ENCODE measurements at regions not wholly inside any gene's neighbourhood (a gene's known extent, or its start where the extent isn't known, plus 50 kb on each side); places are given as distances from the start of the nearest gene placed in this dataset.

DNA sequence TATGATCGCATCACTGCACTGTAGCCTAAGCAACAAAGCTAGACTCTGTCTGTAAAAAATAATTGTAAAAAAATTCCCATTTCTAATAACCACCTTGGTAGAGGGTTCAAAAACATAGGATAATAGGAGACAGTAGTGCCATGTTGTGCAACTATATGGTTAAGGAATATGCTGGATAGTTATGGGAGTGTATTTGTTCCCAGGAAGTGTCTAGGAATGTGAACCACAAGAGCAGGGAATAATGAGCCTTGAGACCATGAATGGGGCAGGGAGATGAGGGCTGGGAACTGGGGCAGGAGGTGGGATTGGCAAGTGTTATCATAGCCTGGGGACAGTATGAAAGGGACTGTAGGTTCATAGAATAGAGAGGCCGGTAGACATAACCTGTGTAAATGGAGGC is 50.4 kb downstream of the RUSC2 start:
- Histone ChIP-seq H3K9me3 (ENCODE audit: control insufficient read depth in 1 of 2, low read length in 2 of 2) (no peaks in the 10 kb centered on the region), H3K9ac (ENCODE audit: low read depth in 1 of 2, low read length in 2 of 2) (no peak overlapping the region), H3K36me3 (ENCODE audit: control insufficient read depth in 1 of 2, insufficient read depth in 2 of 2, low read length in 2 of 2) (no peaks in the 10 kb centered on the region), H3K4me3 (ENCODE audit: low read depth in 1 of 2, low read length in 2 of 2) (no peak overlapping the region), H3K4me1 (ENCODE audit: control insufficient read depth in 1 of 2, insufficient read depth in 2 of 2, low read length in 2 of 2) (peaks cover 0 to 17% of the 10 kb centered on the region in 2 donors), H3K27me3 (ENCODE audit: control insufficient read depth in 1 of 2, insufficient read depth in 2 of 2, low read length in 2 of 2) (no peaks in the 10 kb centered on the region), H3K27ac (ENCODE audit: low read depth, low read length) (no peak overlapping the region)

DNA sequence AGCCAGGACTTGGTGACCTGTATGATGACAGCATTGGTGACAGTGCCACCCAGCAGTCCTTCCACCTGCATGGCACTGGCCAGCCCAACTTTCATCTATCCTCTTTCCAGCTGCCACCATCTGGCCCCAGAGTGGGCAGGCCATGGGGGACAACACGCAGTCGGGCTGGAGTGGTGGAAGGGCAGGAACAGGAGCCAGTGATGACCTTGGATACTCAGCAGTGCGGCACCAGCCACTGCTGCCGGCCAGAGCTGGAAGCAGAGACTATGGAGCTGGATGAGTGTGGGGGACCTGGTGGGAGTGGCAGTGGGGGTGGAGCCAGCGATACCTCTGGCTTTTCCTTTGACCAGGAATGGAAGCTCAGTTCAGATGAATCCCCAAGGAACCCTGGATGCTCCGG is 56.9 kb downstream of the RUSC2 start:
- no peak overlapping the region for H3K27ac ChIP-seq (ENCODE audit: low read depth, low read length)

GRCh38 chr9:35547889-35548418 is 57.1 kb upstream of the TESK1 start:
- H3K4me3 ChIP-seq (ENCODE audit: low read depth in 1 of 2, low read length in 2 of 2), result no peak overlapping the region
- H3K9ac ChIP-seq (ENCODE audit: low read depth in 1 of 2, low read length in 2 of 2), result no peak overlapping the region
- no peaks in the 10 kb centered on the region for H3K9me3 ChIP-seq (ENCODE audit: control insufficient read depth in 1 of 2, low read length in 2 of 2)
- peaks cover 0 to under 1% of the 10 kb centered on the region in 2 donors for H3K4me1 ChIP-seq (ENCODE audit: control insufficient read depth in 1 of 2, insufficient read depth in 2 of 2, low read length in 2 of 2)
- H3K36me3 ChIP-seq (ENCODE audit: control insufficient read depth in 1 of 2, insufficient read depth in 2 of 2, low read length in 2 of 2), result peaks cover 8 to 19% of the 10 kb centered on the region in 2 donors
- no peak overlapping the region for H3K27ac ChIP-seq (ENCODE audit: low read depth, low read length)
- no peaks in the 10 kb centered on the region for H3K27me3 ChIP-seq (ENCODE audit: control insufficient read depth in 1 of 2, insufficient read depth in 2 of 2, low read length in 2 of 2)

More for the DNA sequence above, 56.9 kb downstream of the RUSC2 start:
- H3K4me3 ChIP-seq (ENCODE audit: low read depth in 1 of 2, low read length in 2 of 2), result no peak overlapping the region
- no peaks in the 10 kb centered on the region for H3K27me3 ChIP-seq (ENCODE audit: control insufficient read depth in 1 of 2, insufficient read depth in 2 of 2, low read length in 2 of 2)
- no peaks in the 10 kb centered on the region for H3K9me3 ChIP-seq (ENCODE audit: control insufficient read depth in 1 of 2, low read length in 2 of 2)
- H3K9ac ChIP-seq (ENCODE audit: low read depth in 1 of 2, low read length in 2 of 2), result no peak overlapping the region
- no peaks in the 10 kb centered on the region for H3K4me1 ChIP-seq (ENCODE audit: control insufficient read depth in 1 of 2, insufficient read depth in 2 of 2, low read length in 2 of 2)
- peaks cover 8 to 19% of the 10 kb centered on the region in 2 donors for H3K36me3 ChIP-seq (ENCODE audit: control insufficient read depth in 1 of 2, insufficient read depth in 2 of 2, low read length in 2 of 2)

GRCh38 chr9:35548571-35548970 is 56.5 kb upstream of the TESK1 start:
- H3K9ac ChIP-seq (ENCODE audit: low read depth in 1 of 2, low read length in 2 of 2), result no peak overlapping the region
- no peaks in the 10 kb centered on the region for H3K27me3 ChIP-seq (ENCODE audit: control insufficient read depth in 1 of 2, insufficient read depth in 2 of 2, low read length in 2 of 2)
- peaks cover 8 to 19% of the 10 kb centered on the region in 2 donors for H3K36me3 ChIP-seq (ENCODE audit: control insufficient read depth in 1 of 2, insufficient read depth in 2 of 2, low read length in 2 of 2)
- no peak overlapping the region for H3K4me3 ChIP-seq (ENCODE audit: low read depth in 1 of 2, low read length in 2 of 2)
- no peak overlapping the region for H3K27ac ChIP-seq (ENCODE audit: low read depth, low read length)
- H3K4me1 ChIP-seq (ENCODE audit: control insufficient read depth in 1 of 2, insufficient read depth in 2 of 2, low read length in 2 of 2), result peaks cover 4 to 7% of the 10 kb centered on the region in 2 donors
- no peaks in the 10 kb centered on the region for H3K9me3 ChIP-seq (ENCODE audit: control insufficient read depth in 1 of 2, low read length in 2 of 2)

- peaks cover 8 to 19% of the 10 kb centered on the region in 2 donors for H3K36me3 ChIP-seq (ENCODE audit: control insufficient read depth in 1 of 2, insufficient read depth in 2 of 2, low read length in 2 of 2)
- no peak overlapping the region for H3K9ac ChIP-seq (ENCODE audit: low read depth in 1 of 2, low read length in 2 of 2)
- peaks cover 10 to 11% of the 10 kb centered on the region in 2 donors for H3K4me1 ChIP-seq (ENCODE audit: control insufficient read depth in 1 of 2, insufficient read depth in 2 of 2, low read length in 2 of 2)
- H3K9me3 ChIP-seq (ENCODE audit: control insufficient read depth in 1 of 2, low read length in 2 of 2), result no peaks in the 10 kb centered on the region
- H3K27me3 ChIP-seq (ENCODE audit: control insufficient read depth in 1 of 2, insufficient read depth in 2 of 2, low read length in 2 of 2), result no peaks in the 10 kb centered on the region
- no peak overlapping the region for H3K27ac ChIP-seq (ENCODE audit: low read depth, low read length)
- no peak overlapping the region for H3K4me3 ChIP-seq (ENCODE audit: low read depth in 1 of 2, low read length in 2 of 2)
Observed at GRCh38 chr9:35549441-35549840, 55.6 kb upstream of the TESK1 start.

- Histone ChIP-seq H3K4me1 (ENCODE audit: control insufficient read depth in 1 of 2, insufficient read depth in 2 of 2, low read length in 2 of 2) (peaks cover 10 to 15% of the 10 kb centered on the region in 2 donors), H3K36me3 (ENCODE audit: control insufficient read depth in 1 of 2, insufficient read depth in 2 of 2, low read length in 2 of 2) (peaks cover 4 to 27% of the 10 kb centered on the region in 2 donors), H3K27me3 (ENCODE audit: control insufficient read depth in 1 of 2, insufficient read depth in 2 of 2, low read length in 2 of 2) (no peaks in the 10 kb centered on the region), H3K9me3 (ENCODE audit: control insufficient read depth in 1 of 2, low read length in 2 of 2) (no peaks in the 10 kb centered on the region), H3K4me3 (ENCODE audit: low read depth in 1 of 2, low read length in 2 of 2) (no peak overlapping the region), H3K27ac (ENCODE audit: low read depth, low read length) (no peak overlapping the region), H3K9ac (ENCODE audit: low read depth in 1 of 2, low read length in 2 of 2) (no peak overlapping the region)
Observed at GRCh38 chr9:35552376-35552775, 52.7 kb upstream of the TESK1 start.

- Histone ChIP-seq H3K9me3 (ENCODE audit: control insufficient read depth in 1 of 2, low read length in 2 of 2) (no peaks in the 10 kb centered on the region), H3K27ac (ENCODE audit: low read depth, low read length) (no peak overlapping the region), H3K4me1 (ENCODE audit: control insufficient read depth in 1 of 2, insufficient read depth in 2 of 2, low read length in 2 of 2) (peaks cover 10 to 15% of the 10 kb centered on the region in 2 donors), H3K4me3 (ENCODE audit: low read depth in 1 of 2, low read length in 2 of 2) (no peak overlapping the region), H3K9ac (ENCODE audit: low read depth in 1 of 2, low read length in 2 of 2) (no peak overlapping the region), H3K27me3 (ENCODE audit: control insufficient read depth in 1 of 2, insufficient read depth in 2 of 2, low read length in 2 of 2) (no peaks in the 10 kb centered on the region), H3K36me3 (ENCODE audit: control insufficient read depth in 1 of 2, insufficient read depth in 2 of 2, low read length in 2 of 2) (peaks cover 0 to 29% of the 10 kb centered on the region in 2 donors)
Observed at GRCh38 chr9:35552837-35553236, 52.2 kb upstream of the TESK1 start.

DNA sequence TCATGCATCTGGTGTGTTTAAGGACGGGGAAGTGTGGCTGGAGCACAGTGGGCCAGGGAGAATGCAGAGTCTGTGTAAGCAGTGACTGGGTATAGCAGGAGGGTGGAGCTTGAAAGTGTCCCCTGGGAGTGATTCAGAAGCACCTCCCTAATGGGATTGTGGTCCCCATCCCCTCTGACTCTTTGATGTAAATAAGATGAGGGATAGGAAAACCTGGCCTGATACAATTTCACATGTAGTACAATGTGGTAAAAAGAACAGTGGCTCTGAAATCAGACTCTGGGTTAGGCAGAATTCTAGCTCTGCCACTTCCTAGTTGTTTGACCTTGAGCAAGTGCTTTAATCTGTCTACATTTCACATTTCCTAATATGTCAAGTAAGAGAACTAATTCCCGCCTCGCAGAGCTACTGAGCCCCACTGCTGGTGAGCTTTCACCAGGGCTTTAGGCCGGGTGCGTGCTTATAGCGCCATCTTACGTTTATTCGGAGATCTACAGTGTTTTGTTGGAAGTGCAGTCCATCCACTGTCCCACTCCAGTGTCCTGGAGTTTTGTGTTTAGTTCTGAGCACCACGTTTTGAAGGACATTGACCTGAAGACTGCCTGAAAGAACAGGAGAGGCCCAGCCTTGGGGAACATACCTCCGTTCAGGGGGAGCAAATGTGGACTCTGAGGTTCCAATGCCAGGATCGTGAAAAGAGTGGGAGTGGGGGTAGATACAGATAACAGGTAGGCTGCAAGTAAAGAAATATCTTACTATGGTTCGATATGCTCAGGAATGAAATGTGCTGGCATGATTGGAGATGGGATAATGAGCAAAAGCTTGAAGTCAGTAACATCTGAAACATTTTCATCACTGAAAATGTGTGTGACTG is 51.2 kb upstream of the TESK1 start:
- peak overlapping the region in 1 of 2 donors; percentile 2 for H3K9ac ChIP-seq (ENCODE audit: low read depth in 1 of 2, low read length in 2 of 2)

GRCh38 chr9:35555246-35555701 is 49.8 kb upstream of the TESK1 start:
- no peak overlapping the region for H3K9ac ChIP-seq (ENCODE audit: low read depth in 1 of 2, low read length in 2 of 2)
- H3K4me1 ChIP-seq (ENCODE audit: control insufficient read depth in 1 of 2, insufficient read depth in 2 of 2, low read length in 2 of 2), result peaks cover 10 to 15% of the 10 kb centered on the region in 2 donors
- no peaks in the 10 kb centered on the region for H3K9me3 ChIP-seq (ENCODE audit: control insufficient read depth in 1 of 2, low read length in 2 of 2)
- no peaks in the 10 kb centered on the region for H3K27me3 ChIP-seq (ENCODE audit: control insufficient read depth in 1 of 2, insufficient read depth in 2 of 2, low read length in 2 of 2)
- no peak overlapping the region for H3K27ac ChIP-seq (ENCODE audit: low read depth, low read length)
- H3K4me3 ChIP-seq (ENCODE audit: low read depth in 1 of 2, low read length in 2 of 2), result no peak overlapping the region
- peaks cover 3 to 32% of the 10 kb centered on the region in 2 donors for H3K36me3 ChIP-seq (ENCODE audit: control insufficient read depth in 1 of 2, insufficient read depth in 2 of 2, low read length in 2 of 2)

More for the DNA sequence above, 51.2 kb upstream of the TESK1 start:
- no peaks in the 10 kb centered on the region for H3K9me3 ChIP-seq (ENCODE audit: control insufficient read depth in 1 of 2, low read length in 2 of 2)
- no peaks in the 10 kb centered on the region for H3K27me3 ChIP-seq (ENCODE audit: control insufficient read depth in 1 of 2, insufficient read depth in 2 of 2, low read length in 2 of 2)
- H3K4me1 ChIP-seq (ENCODE audit: control insufficient read depth in 1 of 2, insufficient read depth in 2 of 2, low read length in 2 of 2), result peaks cover 10 to 15% of the 10 kb centered on the region in 2 donors
- peaks cover 2 to 28% of the 10 kb centered on the region in 2 donors for H3K36me3 ChIP-seq (ENCODE audit: control insufficient read depth in 1 of 2, insufficient read depth in 2 of 2, low read length in 2 of 2)
- no peak overlapping the region for H3K27ac ChIP-seq (ENCODE audit: low read depth, low read length)
- H3K4me3 ChIP-seq (ENCODE audit: low read depth in 1 of 2, low read length in 2 of 2), result no peak overlapping the region

Data from duodenal mucosa (tissue), 2 donors.